Thymus (tissue), 11 donors: ENCODE measurements at regions not wholly inside any gene's neighbourhood (a gene's known extent, or its start where the extent isn't known, plus 50 kb on each side); places are given as distances from the start of the nearest gene placed in this dataset.

Source experiments
- DNase-seq, 9 donors: peaks; one replicate each; pipeline ENCODE4 v3.0.0-alpha.2; 2013; ENCODE audit warnings: low spot score in 9 of 9, low read depth in 6 of 9, missing footprints in 1 of 9
- H3K27ac ChIP-seq, 2 donors: one replicate each; pipeline ENCODE4 v1.5.1; 2013; ENCODE audit warnings: control low read depth in 1 of 2, low read depth in 1 of 2, low read length in 1 of 2, mild to moderate bottlenecking in 1 of 2, moderate library complexity in 1 of 2
- H3K27me3 ChIP-seq, 2 donors: one replicate each; pipeline ENCODE4 v1.5.1; 2013; ENCODE audit warnings: low read length in 1 of 2; ENCODE audit not compliant: control insufficient read depth in 2 of 2, insufficient read depth in 1 of 2
- H3K36me3 ChIP-seq, 2 donors: one replicate each; pipeline ENCODE4 v1.5.1; 2013; ENCODE audit warnings: low read length in 1 of 2, mild to moderate bottlenecking in 1 of 2, moderate library complexity in 1 of 2; ENCODE audit not compliant: control insufficient read depth in 2 of 2, insufficient read depth in 2 of 2
- H3K4me1 ChIP-seq, 2 donors: one replicate each; pipeline ENCODE4 v1.5.1; 2013; ENCODE audit warnings: low read length in 2 of 2; ENCODE audit not compliant: control insufficient read depth in 2 of 2, insufficient read depth in 2 of 2
- H3K4me3 ChIP-seq, 2 donors: one replicate each; pipeline ENCODE4 v1.5.1; 2013; ENCODE audit warnings: low read length in 2 of 2, control low read depth in 1 of 2, mild to moderate bottlenecking in 1 of 2
- H3K9me3 ChIP-seq, 2 donors: one replicate each; pipeline ENCODE4 v1.5.1; 2013; ENCODE audit warnings: low read length in 1 of 2, mild to moderate bottlenecking in 1 of 2; ENCODE audit not compliant: control insufficient read depth in 2 of 2, insufficient read depth in 1 of 2
- WGBS: extraction: QIAGEN DNeasy Blood & Tissue Kit; methylation state at CpG from one replicate; pipeline ENCODE4 v1.1.7; 2013; 5-methylcytosine and 5-hydroxymethylcytosine counted together
- donor health status: healthy.

GRCh38 chr4:23061431-23061830 is 368.7 kb downstream of the GBA3 start:
- Histone ChIP-seq H3K9me3 (no peaks in the 10 kb centered on the region), H3K36me3 (no peaks in the 10 kb centered on the region), H3K4me1 (no peaks in the 10 kb centered on the region), H3K4me3 (no peak overlapping the region), H3K27me3 (no peaks in the 10 kb centered on the region), H3K27ac (no peak overlapping the region)
- WGBS: 91% methylated on average over 3 of the region's 3 CpGs
- no peak for DNase-seq

GRCh38 chr4:23060776-23061175 is 368.0 kb downstream of the GBA3 start:
- H3K9me3 ChIP-seq: no peaks in the 10 kb centered on the region
- no peak for DNase-seq
- no peak overlapping the region for H3K27ac ChIP-seq
- no peaks in the 10 kb centered on the region for H3K36me3 ChIP-seq
- 96% methylated on average over 1 of the region's 1 CpG for WGBS
- no peaks in the 10 kb centered on the region for H3K4me1 ChIP-seq
- H3K27me3 ChIP-seq: no peaks in the 10 kb centered on the region
- no peak overlapping the region for H3K4me3 ChIP-seq

GRCh38 chr4:23058165-23058776 is 365.5 kb downstream of the GBA3 start:
- no peak for DNase-seq
- Histone ChIP-seq H3K27me3 (no peaks in the 10 kb centered on the region), H3K4me3 (no peak overlapping the region), H3K9me3 (no peaks in the 10 kb centered on the region), H3K36me3 (no peaks in the 10 kb centered on the region), H3K27ac (no peak overlapping the region), H3K4me1 (no peaks in the 10 kb centered on the region)

- no peak for DNase-seq
- Histone ChIP-seq H3K27me3 (no peaks in the 10 kb centered on the region), H3K4me3 (no peak overlapping the region), H3K27ac (no peak overlapping the region), H3K9me3 (no peaks in the 10 kb centered on the region), H3K4me1 (no peaks in the 10 kb centered on the region), H3K36me3 (no peaks in the 10 kb centered on the region)
Measured at GRCh38 chr4:23041501-23041900, 348.8 kb downstream of the GBA3 start.

GRCh38 chr4:23040539-23040938 is 347.8 kb downstream of the GBA3 start:
- DNase-seq: no peak
- Histone ChIP-seq H3K27me3 (no peaks in the 10 kb centered on the region), H3K27ac (no peak overlapping the region), H3K4me1 (no peaks in the 10 kb centered on the region), H3K36me3 (no peaks in the 10 kb centered on the region), H3K4me3 (no peak overlapping the region), H3K9me3 (no peaks in the 10 kb centered on the region)
- WGBS: 89% methylated on average over 1 of the region's 1 CpG

GRCh38 chr4:23039818-23040217 is 347.1 kb downstream of the GBA3 start:
- Histone ChIP-seq H3K27me3 (no peaks in the 10 kb centered on the region), H3K4me1 (no peaks in the 10 kb centered on the region), H3K36me3 (no peaks in the 10 kb centered on the region), H3K4me3 (no peak overlapping the region), H3K27ac (no peak overlapping the region), H3K9me3 (no peaks in the 10 kb centered on the region)
- DNase-seq: no peak
- WGBS: 98% methylated on average over 1 of the region's 1 CpG

GRCh38 chr4:23038626-23039491 is 346.1 kb downstream of the GBA3 start:
- no peak overlapping the region for H3K4me3 ChIP-seq
- H3K27me3 ChIP-seq: no peaks in the 10 kb centered on the region
- no peaks in the 10 kb centered on the region for H3K4me1 ChIP-seq
- WGBS: 79% methylated on average over 5 of the region's 5 CpGs
- no peaks in the 10 kb centered on the region for H3K9me3 ChIP-seq
- no peak overlapping the region for H3K27ac ChIP-seq
- no peaks in the 10 kb centered on the region for H3K36me3 ChIP-seq
- DNase-seq: no peak

- H3K9me3 ChIP-seq: no peaks in the 10 kb centered on the region
- no peak overlapping the region for H3K4me3 ChIP-seq
- DNase-seq: no peak
- no peak overlapping the region for H3K27ac ChIP-seq
- 92% methylated on average over 10 of the region's 10 CpGs for WGBS
- H3K4me1 ChIP-seq: no peaks in the 10 kb centered on the region
- H3K27me3 ChIP-seq: no peaks in the 10 kb centered on the region
- no peaks in the 10 kb centered on the region for H3K36me3 ChIP-seq
Measured at GRCh38 chr4:23036921-23037495, 344.3 kb downstream of the GBA3 start.

- Histone ChIP-seq H3K27ac (no peak overlapping the region), H3K36me3 (no peaks in the 10 kb centered on the region), H3K9me3 (no peaks in the 10 kb centered on the region), H3K4me1 (no peaks in the 10 kb centered on the region), H3K27me3 (no peaks in the 10 kb centered on the region), H3K4me3 (no peak overlapping the region)
- WGBS: 82% methylated on average over 3 of the region's 3 CpGs
- no peak for DNase-seq
Measured at GRCh38 chr4:23036503-23036902, 343.8 kb downstream of the GBA3 start.
